HG03103 (cell line): ENCODE measurements at regions not wholly inside any gene's neighbourhood (a gene's known extent, or its start where the extent isn't known, plus 50 kb on each side); places are given as distances from the start of the nearest gene placed in this dataset.
"Not testable (repeated sequence)": the region's sequence is repeated elsewhere in the genome, so short reads cannot be mapped to it uniquely, and the experiment has no call there.

Experiments
- ATAC-seq: cut with Tn5 transposase; IDR thresholded peaks from one replicate; pipeline ENCODE4 v1.9.1; 2021; ENCODE audit warnings: low read depth; ENCODE audit not compliant: unreplicated experiment

GRCh38 chr12:107365703-107366102 lies 272.4 kb upstream of the CRY1 start:
- no peak for ATAC-seq

- ATAC-seq, result no peak
These were observed 273.0 kb upstream of the CRY1 start for GRCh38 chr12:107366322-107366721.

- no peak for ATAC-seq
These were observed 275.2 kb upstream of the CRY1 start for GRCh38 chr12:107368586-107368985.

GRCh38 chr12:107369006-107369405 lies 275.7 kb upstream of the CRY1 start:
- ATAC-seq, result no peak

GRCh38 chr12:107369679-107370078 lies 276.3 kb upstream of the CRY1 start:
- ATAC-seq, result no peak

- no peak for ATAC-seq
These were observed 278.9 kb upstream of the CRY1 start for GRCh38 chr12:107372229-107372658.

- ATAC-seq, result no peak
These were observed 280.0 kb upstream of the CRY1 start for GRCh38 chr12:107373238-107373809.

GRCh38 chr12:107374161-107374840 lies 281.0 kb upstream of the CRY1 start:
- no peak for ATAC-seq

- no peak for ATAC-seq
These were observed 281.9 kb upstream of the CRY1 start for GRCh38 chr12:107375231-107375630.

GRCh38 chr12:107377596-107378385 lies 284.4 kb upstream of the CRY1 start:
- no peak for ATAC-seq

- no peak for ATAC-seq
These were observed 285.3 kb upstream of the CRY1 start for GRCh38 chr12:107378609-107379008.

- not testable (repeated sequence) for ATAC-seq
These were observed 285.9 kb upstream of the CRY1 start for GRCh38 chr12:107379142-107379851.

- no peak for ATAC-seq
These were observed 286.7 kb upstream of the CRY1 start for GRCh38 chr12:107379852-107380567.

- ATAC-seq, result no peak
These were observed 291.3 kb upstream of the CRY1 start for GRCh38 chr12:107384645-107385044.

GRCh38 chr12:107385509-107385908 lies 292.2 kb upstream of the CRY1 start:
- ATAC-seq, result no peak

GRCh38 chr12:107386569-107386968 lies 293.2 kb upstream of the CRY1 start:
- no peak for ATAC-seq

GRCh38 chr12:107388263-107388662 lies 294.9 kb upstream of the CRY1 start:
- no peak for ATAC-seq

- no peak for ATAC-seq
These were observed 295.2 kb upstream of the PWP1 start for GRCh38 chr12:107390414-107390813.

- ATAC-seq, result no peak
These were observed 292.4 kb upstream of the PWP1 start for GRCh38 chr12:107393043-107393717.

GRCh38 chr12:107394693-107395092 lies 290.9 kb upstream of the PWP1 start:
- no peak for ATAC-seq
